B cell (primary cell): ENCODE measurements at regions not wholly inside any gene's neighbourhood (a gene's known extent, or its start where the extent isn't known, plus 50 kb on each side); places are given as distances from the start of the nearest gene placed in this dataset.

Source experiments
- ATAC-seq: fragments of 200-7000 bp; cut with Tn5 transposase; one replicate; pipeline ENCODE4 v1.10.0; 2021; ENCODE audit warnings: low read depth, mild to moderate bottlenecking, moderate number of reproducible peaks, moderate library complexity
- CTCF ChIA-PET: fragments of 350-600 bp; sonication (Branson Sonifier 250); formaldehyde crosslinking; loops from one replicate; lab custom pipeline; 2021; ENCODE audit warnings: antibody characterized with exemption, inconsistent platforms; lab: Charles Lee
- POLR2A ChIA-PET: fragments of 350-600 bp; sonication (Branson Sonifier 250); formaldehyde crosslinking; loops from one replicate; lab custom pipeline; 2021; ENCODE audit warnings: antibody characterized with exemption; lab: Charles Lee
- DNase-seq: peaks from one replicate; pipeline ENCODE4 v3.0.0; 2013
- H2AFZ ChIP-seq: 2 replicates; pipeline ENCODE4 v1.6.1; 2012; ENCODE audit warnings: mild to moderate bottlenecking, low read depth, low read length; ENCODE audit not compliant: insufficient read depth, poor library complexity, severe bottlenecking
- H3K27ac ChIP-seq, 2 donors: 1 replicate in 1 of 2; 2 replicates in 1 of 2; pipeline ENCODE4 v1.5.1; 2012 to 2013; ENCODE audit warnings: low read length in 2 of 2, mild to moderate bottlenecking in 2 of 2, moderate library complexity in 1 of 2
- H3K27me3 ChIP-seq, 4 experiments: fragments of 200-600 bp in 1 of 4; sonication (generic) in 1 of 4; replicated peaks in 1 of 4; 1 replicate in 2 of 4; 2 replicates in 2 of 4; pipeline versions ENCODE4 v1.6.1 to v1.7.0; 2013 to 2016; ENCODE audit warnings: low read length in 3 of 4, mild to moderate bottlenecking in 2 of 4, mixed read lengths in 1 of 4, moderate library complexity in 1 of 4; ENCODE audit not compliant: insufficient read depth in 4 of 4, control insufficient read depth in 3 of 4; ENCODE audit errors: control extremely low read depth in 1 of 4
- H3K36me3 ChIP-seq, 2 experiments: replicated peaks in 1 of 2; 1 replicate in 1 of 2; 2 replicates in 1 of 2; pipeline versions ENCODE4 v1.6.1 to v1.7.1; 2013; ENCODE audit warnings: low read length in 1 of 2; ENCODE audit not compliant: insufficient read depth in 2 of 2, control insufficient read depth in 1 of 2; ENCODE audit errors: control extremely low read depth in 1 of 2, extremely low read depth in 1 of 2
- H3K4me1 ChIP-seq, 2 donors: fragments of 200-600 bp in 1 of 2; sonication (generic) in 1 of 2; 1 replicate in 1 of 2; 2 replicates in 1 of 2; pipeline versions ENCODE4 v1.5.1 to v1.6.1; 2013 to 2017; ENCODE audit warnings: low read length in 2 of 2; ENCODE audit not compliant: control insufficient read depth in 2 of 2, insufficient read depth in 2 of 2
- H3K4me2 ChIP-seq: replicated peaks from 2 replicates; pipeline ENCODE3; 2012; ENCODE audit warnings: mild to moderate bottlenecking, low read depth, low read length; ENCODE audit not compliant: poor library complexity, severe bottlenecking
- H3K4me3 ChIP-seq, 5 experiments: fragments of 200-600 bp in 1 of 5; sonication (generic) in 1 of 5; 1 replicate in 3 of 5; 2 replicates in 2 of 5; pipeline versions ENCODE4 v1.5.1 to v1.7.0; 2011 to 2016; ENCODE audit warnings: low read length in 4 of 5, mild to moderate bottlenecking in 4 of 5, low read depth in 2 of 5, control low read depth in 1 of 5, moderate library complexity in 1 of 5; ENCODE audit not compliant: insufficient read depth in 1 of 5; ENCODE audit errors: control extremely low read depth in 1 of 5, extremely low read depth in 1 of 5
- H3K79me2 ChIP-seq: fragments of 200-600 bp; sonication (generic); one replicate; pipeline ENCODE4 v1.6.0; 2016; ENCODE audit warnings: low read length; ENCODE audit not compliant: control insufficient read depth, insufficient read depth
- H3K9ac ChIP-seq: fragments of 200-600 bp; sonication (generic); 2 replicates; pipeline ENCODE4 v1.6.1; 2017; ENCODE audit warnings: mild to moderate bottlenecking, low read length, moderate library complexity
- H3K9me3 ChIP-seq, 3 donors: one replicate each; pipeline versions ENCODE4 v1.6.1 to v1.7.1; 2013; ENCODE audit warnings: low read length in 2 of 3; ENCODE audit not compliant: control insufficient read depth in 2 of 3, insufficient read depth in 1 of 3; ENCODE audit errors: control extremely low read depth in 1 of 3
- H4K20me1 ChIP-seq: 2 replicates; pipeline ENCODE4 v1.6.0; 2012; ENCODE audit warnings: mild to moderate bottlenecking, low read length; ENCODE audit not compliant: insufficient read depth, control insufficient read depth, poor library complexity, severe bottlenecking
- H3K27ac Mint-ChIP-seq: one replicate; pipeline ENCODE4 v1.8.0; 2021; ENCODE audit warnings: mixed read lengths
- H3K27me3 Mint-ChIP-seq: one replicate; pipeline ENCODE4 v1.8.0; 2021; ENCODE audit warnings: mixed read lengths
- H3K4me1 Mint-ChIP-seq: one replicate; pipeline ENCODE4 v1.8.0; 2021; ENCODE audit warnings: mixed read lengths
- H3K4me3 Mint-ChIP-seq: one replicate; pipeline ENCODE4 v1.8.0; 2021; ENCODE audit warnings: mixed read lengths
- H3K9me3 Mint-ChIP-seq: one replicate; pipeline ENCODE4 v1.8.0; 2022; ENCODE audit warnings: mixed read lengths; ENCODE audit not compliant: insufficient read depth
- CTCF ChIP-seq: fragments of 200-600 bp; IDR thresholded peaks from one replicate; pipeline ENCODE4 v1.8.0; 2022; ENCODE audit warnings: antibody characterized with exemption, mild to moderate bottlenecking
- EZH2 ChIP-seq: IDR thresholded peaks from 2 replicates; pipeline ENCODE4 v1.6.1; 2012; ENCODE audit warnings: borderline replicate concordance, low read depth, mild to moderate bottlenecking, moderate library complexity, low read length; ENCODE audit not compliant: insufficient read depth, poor library complexity, severe bottlenecking
- WGBS: methylation state at CpG from one replicate; pipeline ENCODE4 v1.1.5; 2013; ENCODE audit warnings: missing lambda C conversion rate; ENCODE audit not compliant: insufficient coverage; 5-methylcytosine and 5-hydroxymethylcytosine counted together
- intact Hi-C: fragments of 100-400 bp; cut with micrococcal nuclease; formaldehyde crosslinking; loops from one replicate; pipeline ENCODE4 v1.10.0; 2022

GRCh38 chrX:130556951-130557350 is 155.2 kb downstream of the RBMX2 start:
- Histone ChIP-seq H3K27ac (no peak overlapping the region), H3K4me3 (no peak overlapping the region), H3K9ac (no peak overlapping the region), H4K20me1 (no peaks in the 10 kb centered on the region), H3K36me3 (no peaks in the 10 kb centered on the region), H3K79me2 (no peaks in the 10 kb centered on the region), H3K4me1 (peaks cover 7 to 16% of the 10 kb centered on the region in 2 donors), H3K4me2 (no peak overlapping the region), H3K9me3 (no peaks in the 10 kb centered on the region), H2AFZ (no peak overlapping the region), H3K27me3 (no peaks in the 10 kb centered on the region)
- ChIA-PET CTCF (interaction anchor here (1.1 kb wide), 1 partner anchor 17 kb away, joined by 4 read pairs; no protein-coding TSS in a partner anchor), POLR2A (no interaction called here)
- no peaks in the 10 kb centered on the region for H3K27me3 Mint-ChIP-seq
- H3K9me3 Mint-ChIP-seq, result no peaks in the 10 kb centered on the region
- intact Hi-C loops, result no loop called here
- H3K4me3 Mint-ChIP-seq, result no peak overlapping the region
- no CpG with 5 or more reads among the region's 1 CpG for WGBS
- H3K27ac Mint-ChIP-seq, result no peak overlapping the region
- ATAC-seq (no peak), DNase-seq (no peak)
- TF ChIP-seq CTCF (no peak), EZH2 (no peak)
- peaks cover 21% of the 10 kb centered on the region for H3K4me1 Mint-ChIP-seq

- POLR2A ChIA-PET, result no interaction called here
These were observed 158.8 kb downstream of the RBMX2 start for GRCh38 chrX:130560544-130560943.

More at GRCh38 chrX:130560544-130560943, 158.8 kb downstream of the RBMX2 start:
- no peak overlapping the region for H3K27ac Mint-ChIP-seq
- CTCF ChIA-PET, result no interaction called here
- Histone ChIP-seq H3K4me2 (no peak overlapping the region), H4K20me1 (no peaks in the 10 kb centered on the region), H3K9me3 (no peaks in the 10 kb centered on the region), H3K27me3 (no peaks in the 10 kb centered on the region), H2AFZ (no peak overlapping the region), H3K36me3 (no peaks in the 10 kb centered on the region), H3K4me3 (no peak overlapping the region), H3K4me1 (no peaks in the 10 kb centered on the region), H3K79me2 (no peaks in the 10 kb centered on the region), H3K27ac (no peak overlapping the region), H3K9ac (no peak overlapping the region)
- DNase-seq (no peak), ATAC-seq (no peak)
- H3K4me1 Mint-ChIP-seq, result peaks cover 2% of the 10 kb centered on the region
- no peak overlapping the region for H3K4me3 Mint-ChIP-seq
- H3K27me3 Mint-ChIP-seq, result no peaks in the 10 kb centered on the region
- TF ChIP-seq CTCF, result no peak
- TF ChIP-seq EZH2, result no peak
- 83% methylated on average over 1 of the region's 5 CpGs for WGBS
- intact Hi-C loops, result no loop called here
- H3K9me3 Mint-ChIP-seq, result no peaks in the 10 kb centered on the region
